ENCODE measurements at regions not wholly inside any gene's neighbourhood (a gene's known extent, or its start where the extent isn't known, plus 50 kb on each side); places are given as distances from the start of the nearest gene placed in this dataset.
"Not testable (repeated sequence)": the region's sequence is repeated elsewhere in the genome, so short reads cannot be mapped to it uniquely, and the experiment has no call there.

DNA sequence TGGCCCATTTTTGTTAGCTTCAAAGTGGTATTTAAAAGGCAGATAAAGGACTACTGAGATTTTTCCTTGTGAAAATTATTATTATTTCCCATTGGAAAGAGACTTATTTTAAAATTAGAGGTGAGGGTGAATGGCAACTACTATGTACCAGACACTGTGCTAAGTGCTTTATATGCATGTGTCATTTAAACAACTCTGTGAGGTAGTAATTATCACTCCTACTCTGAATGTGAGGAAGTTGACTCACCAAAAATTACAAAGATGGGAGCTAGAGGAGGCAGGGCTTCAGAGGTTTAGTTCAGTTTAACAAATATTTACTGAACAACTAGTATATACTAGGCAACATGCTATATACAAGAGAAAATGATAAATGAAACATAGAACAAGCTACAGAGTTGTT is 78.2 kb downstream of the MSL3 start:
- no peak for DNase-seq (ENCODE audit: low spot score)

DNA sequence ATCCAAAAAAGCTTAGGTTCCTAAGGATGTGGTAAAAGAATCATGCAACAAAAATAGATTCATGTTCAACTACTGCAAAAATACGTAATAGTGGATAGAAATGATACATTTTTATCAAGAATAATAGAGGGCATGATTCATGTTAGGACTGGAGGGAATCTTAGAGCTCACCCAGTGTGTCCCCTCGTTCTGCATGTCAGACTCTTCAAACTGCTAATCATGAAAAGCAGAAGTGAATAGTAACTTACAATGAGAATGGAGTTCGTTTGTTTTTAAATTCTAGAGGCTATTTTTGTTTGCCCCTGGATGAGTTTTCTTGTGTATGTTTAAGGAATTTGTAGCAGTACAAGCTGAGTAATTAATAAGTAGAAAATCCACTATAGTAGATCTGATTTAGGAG is 79.4 kb downstream of the MSL3 start:
- DNase-seq (ENCODE audit: low spot score) = no peak

DNA sequence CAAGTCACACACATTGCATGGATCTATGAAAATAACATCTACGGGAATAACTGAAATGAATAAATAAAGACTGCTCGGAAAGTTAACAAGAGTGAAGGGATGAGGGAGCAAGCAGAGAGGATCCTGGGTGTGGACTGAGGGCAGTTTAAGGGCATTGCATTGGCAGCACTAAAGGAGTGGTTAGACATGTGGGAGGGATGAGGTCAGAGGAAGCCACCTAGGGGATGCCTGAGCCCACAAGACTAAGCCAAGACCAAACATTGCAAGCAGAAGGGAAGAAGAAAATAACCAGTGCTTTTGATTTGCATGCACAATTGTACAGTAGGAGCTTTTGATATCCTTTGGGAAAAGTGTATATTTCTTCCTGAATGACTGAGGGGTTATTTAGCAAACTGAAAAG is 106.1 kb downstream of the MSL3 start:
- no peak for DNase-seq (ENCODE audit: low spot score)

DNA sequence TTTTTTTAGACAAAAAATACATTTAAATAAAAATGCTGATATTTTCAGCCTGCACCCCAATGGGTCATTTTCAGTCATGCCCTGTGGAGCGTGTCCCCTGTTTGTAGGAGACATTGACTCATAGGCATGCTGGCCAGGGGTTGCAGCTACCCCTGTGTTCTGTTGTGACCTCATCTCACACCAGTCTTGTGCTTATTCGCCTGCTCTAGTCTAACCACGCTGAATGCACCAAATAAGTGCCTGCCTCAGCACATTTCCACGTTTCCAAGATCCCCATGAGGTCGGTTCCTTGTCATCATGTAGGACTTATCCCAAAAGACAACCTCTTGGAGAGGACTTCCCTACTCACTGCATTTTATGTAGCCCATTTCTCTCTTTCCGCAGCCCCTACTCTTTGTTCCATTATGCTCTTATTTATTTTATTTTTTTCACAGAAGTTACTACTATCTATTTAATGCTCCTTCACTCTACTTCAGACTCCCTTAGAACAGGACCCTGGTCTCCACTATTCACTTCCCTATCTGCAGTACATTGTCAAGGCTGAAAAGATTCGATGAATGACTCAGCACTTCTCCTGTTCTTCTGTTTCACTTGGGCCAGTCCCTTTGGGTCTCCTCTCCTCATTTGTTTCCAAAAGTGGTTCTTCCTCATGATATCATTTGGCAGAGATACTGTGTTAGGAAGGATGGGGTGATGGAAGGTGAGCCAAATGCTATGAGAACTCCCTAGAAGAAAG is 109.7 kb downstream of the MSL3 start:
- DNase-seq (ENCODE audit: low spot score) = no peak

DNA sequence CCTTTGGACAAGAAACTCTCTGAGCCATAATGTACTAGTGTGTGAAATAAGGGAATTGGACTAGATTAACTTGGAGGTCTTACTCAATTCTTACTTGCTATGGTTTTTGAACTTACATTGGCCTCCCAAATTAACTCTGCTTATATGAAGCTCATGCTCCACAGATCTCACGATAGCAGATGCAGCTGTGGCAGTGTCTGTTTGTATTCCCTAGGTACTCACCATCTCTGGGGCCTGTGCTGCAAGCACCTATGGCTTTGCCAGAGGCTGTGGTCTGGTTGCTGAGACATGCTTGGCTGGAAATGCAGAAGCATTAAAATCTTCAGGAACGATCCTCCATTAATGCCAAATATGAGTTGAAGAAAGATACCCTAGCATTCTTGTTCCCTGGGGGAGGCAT is 112.8 kb downstream of the MSL3 start:
- DNase-seq (ENCODE audit: low spot score) = no peak

DNA sequence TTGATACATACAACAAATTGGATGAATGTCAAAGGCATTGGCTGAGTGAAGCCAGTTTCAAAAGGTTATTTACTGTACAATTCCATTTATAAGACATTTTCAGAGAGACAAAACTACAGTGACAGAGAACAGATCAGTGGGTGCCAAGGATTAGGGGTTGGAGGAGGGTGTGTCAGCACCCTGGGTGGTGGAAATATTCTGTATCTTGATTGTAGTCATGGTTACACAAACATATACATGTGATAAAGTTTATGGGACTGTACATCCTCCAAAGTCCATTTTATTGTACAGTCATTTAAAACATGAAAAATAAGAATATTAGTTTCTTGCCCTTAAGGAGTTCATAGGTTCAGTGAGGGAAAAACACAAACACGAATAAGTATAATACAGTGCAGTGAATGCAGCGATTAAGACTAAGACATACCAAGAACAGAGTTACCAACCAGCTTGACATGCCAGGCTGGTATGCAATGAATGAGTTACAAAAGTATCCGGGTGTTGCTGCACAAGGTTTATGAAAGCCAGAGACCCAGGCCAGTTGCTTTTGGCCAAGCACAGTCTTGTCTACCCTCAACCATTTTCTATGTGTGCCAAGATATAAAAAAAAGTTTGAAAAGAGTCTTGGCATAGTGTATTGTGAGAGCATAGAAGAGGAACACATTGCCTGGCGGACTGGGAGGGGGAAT is 123.6 kb downstream of the MSL3 start:
- no peak for DNase-seq (ENCODE audit: low spot score)

DNA sequence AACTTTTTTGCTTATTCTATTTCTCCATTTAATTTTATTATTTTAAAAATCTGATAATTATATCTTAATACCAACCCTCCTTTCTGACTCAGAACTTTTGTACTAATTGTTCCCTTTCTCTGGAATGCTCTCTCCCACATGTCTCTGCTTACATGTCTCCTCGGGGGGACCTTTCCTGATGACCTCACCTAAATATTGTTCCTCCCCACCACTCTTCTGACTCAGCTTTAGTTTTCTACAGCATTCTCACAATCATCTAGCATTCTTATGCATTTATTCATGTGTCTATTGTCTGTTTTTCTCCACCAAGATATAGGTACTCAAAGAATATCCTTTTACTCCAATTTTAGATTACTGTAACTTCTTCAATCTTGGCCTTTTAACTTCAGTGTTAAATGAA is 128.7 kb downstream of the MSL3 start:
- no peak for DNase-seq (ENCODE audit: low spot score)

DNA sequence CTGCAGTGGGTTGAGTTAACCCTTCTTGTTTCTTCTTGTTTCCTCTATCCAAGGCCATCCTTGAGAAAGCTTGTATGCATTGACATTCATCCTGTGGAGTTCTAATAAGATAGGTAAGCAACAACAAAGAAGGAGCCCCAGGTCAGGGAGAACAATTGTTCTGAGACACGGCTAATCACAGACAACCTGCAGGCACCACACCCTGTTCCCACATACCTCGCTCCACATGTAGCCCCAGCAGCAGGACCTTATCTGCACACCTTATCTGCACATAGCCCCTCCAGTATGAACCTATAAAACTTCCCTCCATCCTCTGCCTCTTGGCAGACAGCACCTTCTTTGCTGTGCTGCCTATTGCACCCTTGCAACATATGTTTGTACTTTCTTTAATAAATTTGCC is 129.1 kb downstream of the MSL3 start:
- no peak for DNase-seq (ENCODE audit: low spot score)

DNA sequence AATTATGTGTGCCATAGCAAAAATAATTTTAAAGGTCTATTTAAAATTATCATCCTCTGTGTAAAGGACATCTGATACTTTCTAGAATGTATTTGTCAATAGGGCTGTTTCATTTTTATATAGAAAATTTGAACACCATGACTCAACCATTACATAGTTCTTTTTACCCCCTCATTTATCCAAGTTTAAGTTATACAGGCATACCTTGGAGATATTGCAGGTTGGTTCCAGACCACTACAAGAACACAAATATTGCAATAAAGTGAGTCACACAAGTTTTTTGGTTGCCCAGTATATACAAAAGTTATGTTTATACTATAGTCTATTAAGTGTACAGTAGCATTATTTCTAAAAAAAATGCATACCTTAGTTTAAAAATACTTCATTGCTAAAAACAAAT is 130.4 kb downstream of the MSL3 start:
- DNase-seq (ENCODE audit: low spot score) = no peak

DNA sequence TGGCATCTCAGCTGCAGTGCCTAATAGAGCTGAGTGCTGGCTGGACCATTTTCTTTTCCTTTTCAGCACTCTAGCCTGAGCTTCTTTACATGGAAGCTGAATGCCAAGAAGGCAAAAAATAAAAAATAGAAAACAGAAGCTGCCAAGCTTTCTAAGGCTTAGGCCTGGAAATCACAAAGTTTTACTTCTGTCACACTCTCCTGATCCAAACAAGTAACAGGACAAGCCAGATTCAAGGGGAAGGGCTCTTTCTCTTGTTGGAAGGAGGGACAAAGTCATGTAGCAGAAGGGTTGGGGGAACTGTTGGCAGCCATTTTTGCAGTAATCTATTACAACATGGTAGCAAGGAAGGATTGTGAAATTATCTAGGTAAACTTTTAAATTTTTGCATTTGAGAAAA is 131.8 kb downstream of the MSL3 start:
- DNase-seq (ENCODE audit: low spot score) = no peak

DNA sequence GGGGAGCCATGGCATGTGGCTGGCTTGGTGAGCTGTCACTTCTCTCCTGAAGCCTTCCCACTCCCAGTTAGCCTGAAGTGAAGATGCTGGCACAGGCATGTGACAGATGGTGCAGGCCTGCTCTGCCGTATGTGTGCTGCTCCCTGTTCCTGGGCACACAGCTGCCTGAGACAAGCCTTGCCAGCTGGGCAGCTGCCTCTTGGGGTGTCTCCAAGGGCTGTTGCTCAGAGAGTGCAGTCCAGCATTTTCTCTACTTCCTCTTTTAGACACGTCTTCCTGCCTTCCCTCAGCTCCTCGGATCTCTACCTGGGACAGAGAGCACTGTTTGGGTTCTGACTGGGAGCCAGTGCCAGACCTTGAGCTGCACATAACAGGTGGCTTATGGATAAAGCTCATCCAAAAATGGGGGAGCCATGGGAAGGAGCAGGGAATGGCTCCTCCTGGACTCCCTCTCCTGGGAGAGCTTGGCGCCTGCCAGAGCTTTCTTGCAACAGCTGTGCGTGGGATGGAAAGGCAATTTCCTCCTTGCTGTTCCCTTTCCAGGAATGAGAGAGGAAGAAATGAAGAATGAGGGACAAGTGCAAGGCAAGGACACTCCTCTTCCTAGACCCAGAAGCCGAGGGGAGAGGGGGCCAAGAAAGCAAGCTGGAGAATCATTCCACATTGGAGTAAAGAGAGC is 132.9 kb downstream of the MSL3 start:
- DNase-seq (ENCODE audit: low spot score) = peak; percentile 38

DNA sequence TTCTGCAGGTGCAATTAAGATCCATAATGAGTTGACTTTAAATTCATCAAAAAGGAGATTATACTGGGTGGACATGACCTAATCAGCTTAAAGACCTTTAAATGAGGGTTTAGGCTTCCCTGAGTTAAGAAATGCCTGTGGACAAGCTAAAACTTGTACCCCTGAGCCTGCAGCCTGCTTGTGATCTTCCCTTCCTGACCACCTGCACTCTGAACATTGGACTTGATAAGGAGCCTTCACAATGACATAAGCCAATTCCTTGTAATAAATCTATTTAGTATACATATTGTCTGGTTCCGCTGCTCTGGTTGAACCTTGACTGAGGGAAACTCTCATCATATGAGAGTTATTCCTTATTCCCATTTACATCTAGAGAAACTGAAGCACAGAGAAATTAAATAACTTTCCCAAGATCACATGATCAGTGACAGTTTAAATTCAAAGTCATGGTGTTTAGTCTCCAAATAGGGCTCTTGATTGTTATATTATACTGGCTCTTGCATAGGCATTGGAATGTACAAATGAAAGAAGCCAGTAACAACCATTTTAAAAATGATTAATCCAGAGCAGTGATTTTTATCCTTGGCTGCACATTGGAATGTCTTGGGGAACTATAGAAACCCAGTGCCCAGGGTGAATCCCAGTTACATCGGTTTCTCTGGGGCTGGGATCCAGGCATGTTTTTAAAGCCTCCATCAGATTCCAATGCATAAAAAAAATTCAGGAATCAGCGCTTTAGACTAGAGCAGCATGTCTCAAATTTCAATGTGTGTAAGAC is 136.1 kb downstream of the MSL3 start:
- no peak for DNase-seq (ENCODE audit: low spot score)

DNA sequence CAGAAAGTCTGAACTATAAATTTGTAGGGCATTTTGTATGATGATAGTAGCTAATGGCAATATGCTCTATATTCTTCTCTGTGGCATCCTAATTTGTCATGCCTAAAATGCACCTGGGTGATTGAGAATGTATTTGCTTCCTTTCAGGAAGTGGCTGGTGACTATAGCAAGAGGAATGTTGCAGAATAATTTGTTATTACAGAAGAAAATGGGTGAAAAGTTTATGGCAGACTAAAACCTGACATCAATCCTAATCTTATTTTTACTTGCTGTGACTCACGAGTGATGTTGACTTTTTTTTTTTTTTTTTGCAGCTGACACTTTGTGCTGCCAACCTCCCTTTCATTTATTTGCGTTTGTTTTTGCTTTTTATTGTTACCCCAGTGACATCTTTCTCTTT is 141.1 kb downstream of the MSL3 start:
- DNase-seq (ENCODE audit: low spot score) = no peak

DNA sequence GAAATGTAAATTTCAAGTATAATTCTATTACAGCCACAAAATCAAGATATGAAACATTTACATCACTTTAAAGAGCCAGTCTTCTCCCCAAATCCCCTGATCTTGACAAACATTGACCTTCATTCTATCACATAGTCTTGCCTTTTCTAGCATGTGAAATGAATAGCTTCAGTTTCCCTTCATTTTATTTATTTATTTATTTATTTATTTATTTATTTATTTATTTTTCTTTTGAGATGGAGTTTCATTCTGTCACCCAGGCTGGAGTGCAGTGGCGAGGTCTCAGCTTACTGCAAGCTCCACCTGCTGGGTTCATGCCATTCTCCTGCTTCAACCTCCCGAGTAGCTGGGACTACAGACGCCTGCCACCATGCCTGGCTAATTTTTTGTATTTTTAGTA is 147.9 kb downstream of the MSL3 start:
- not testable (repeated sequence) for DNase-seq (ENCODE audit: low spot score)

DNA sequence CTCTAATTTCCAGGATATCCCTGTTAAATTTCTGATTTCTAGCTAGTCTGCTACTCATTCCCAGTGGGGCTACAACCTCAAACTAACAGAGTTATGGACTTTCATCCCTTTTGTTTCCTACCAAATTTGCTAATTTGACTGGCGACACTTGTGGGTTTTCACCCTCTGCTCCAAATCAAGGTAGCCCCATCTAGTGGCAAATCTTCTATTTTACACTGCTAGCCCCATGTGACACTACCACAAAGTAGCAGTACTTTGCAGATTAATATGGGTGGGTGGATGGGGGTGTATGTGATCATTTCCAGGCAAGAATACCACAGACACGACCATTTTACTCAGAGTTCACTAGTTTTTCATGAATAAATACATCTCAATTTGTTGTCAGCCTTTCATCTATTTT is 150.3 kb downstream of the MSL3 start:
- no peak for DNase-seq (ENCODE audit: low spot score)

DNA sequence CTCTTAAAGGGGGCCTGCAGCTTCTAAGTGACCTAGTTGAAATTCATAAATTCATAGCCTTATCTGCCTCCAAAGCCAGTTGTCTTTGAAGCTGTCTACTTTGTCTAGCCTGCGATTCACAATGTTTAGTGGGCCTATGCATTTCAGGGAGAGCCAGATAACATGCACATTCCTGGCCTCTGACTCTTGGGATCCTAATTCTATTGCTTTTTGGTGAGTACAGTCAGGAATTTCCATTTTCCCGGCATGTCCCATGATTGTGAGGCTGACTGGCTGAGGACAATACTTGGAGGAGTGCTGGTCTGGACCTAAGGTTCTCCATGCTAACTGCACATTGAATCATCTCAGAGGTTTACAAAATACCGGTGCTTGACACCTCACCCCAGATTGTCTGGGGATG is 155.0 kb downstream of the MSL3 start:
- DNase-seq (ENCODE audit: low spot score) = no peak

DNA sequence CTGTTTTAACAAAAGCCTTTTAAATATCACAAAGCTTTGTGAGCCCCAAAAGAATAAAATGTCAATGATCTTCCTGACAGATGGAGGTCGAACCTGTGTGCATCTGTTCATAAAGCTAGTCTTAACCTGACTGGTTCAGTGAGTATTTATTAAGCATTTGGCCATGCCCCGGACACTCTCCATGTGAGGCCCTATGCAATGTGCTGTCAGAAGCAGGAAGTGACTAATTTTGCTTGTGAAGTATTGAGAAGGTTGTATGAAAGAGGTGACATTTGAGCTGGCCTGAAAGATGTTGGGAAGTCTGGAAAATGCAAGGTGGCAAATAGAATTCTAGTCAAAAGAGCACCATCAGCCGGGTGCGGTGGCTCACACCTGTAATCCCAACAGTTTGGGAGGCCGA is 171.4 kb downstream of the MSL3 start:
- DNase-seq (ENCODE audit: low spot score) = no peak

DNA sequence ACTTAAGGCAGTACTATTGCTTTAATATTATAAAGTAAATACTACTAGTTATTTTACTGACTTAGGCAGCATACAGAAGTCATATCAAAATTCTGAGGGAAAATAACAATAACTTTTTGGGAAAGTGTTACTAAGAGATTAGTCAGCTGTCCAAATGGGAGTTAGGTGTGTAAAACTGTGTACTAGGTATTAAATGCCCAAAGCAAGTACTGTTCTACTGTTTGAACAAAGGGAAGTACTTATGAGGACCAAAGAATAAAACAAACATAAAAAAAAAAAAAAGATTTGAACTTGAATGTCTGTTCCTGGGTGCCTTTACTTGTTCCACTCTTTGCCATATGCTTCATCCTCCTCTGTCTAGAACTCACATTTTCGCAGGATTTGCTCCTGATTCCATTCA is 174.4 kb downstream of the MSL3 start:
- DNase-seq (ENCODE audit: low spot score) = no peak

DNA sequence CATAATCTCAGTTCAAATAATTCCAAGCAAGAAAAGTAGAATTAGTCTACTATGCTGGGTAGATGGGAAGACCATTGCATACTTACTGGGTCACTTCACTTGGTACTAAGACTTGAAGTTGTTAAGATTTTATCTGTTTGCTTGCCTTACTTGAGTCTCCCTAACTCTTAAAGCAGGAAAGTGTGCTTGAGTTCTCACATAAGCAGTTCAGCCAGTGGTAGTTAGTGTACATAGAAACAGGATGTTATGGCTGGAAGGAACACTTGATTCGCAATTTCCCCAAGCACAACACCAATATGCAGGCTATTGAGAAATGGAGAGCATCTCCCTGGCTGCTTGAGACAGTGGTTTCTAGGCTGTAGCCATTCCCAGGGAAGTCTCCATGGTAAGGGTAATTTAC is 176.1 kb downstream of the MSL3 start:
- DNase-seq (ENCODE audit: low spot score) = no peak

DNA sequence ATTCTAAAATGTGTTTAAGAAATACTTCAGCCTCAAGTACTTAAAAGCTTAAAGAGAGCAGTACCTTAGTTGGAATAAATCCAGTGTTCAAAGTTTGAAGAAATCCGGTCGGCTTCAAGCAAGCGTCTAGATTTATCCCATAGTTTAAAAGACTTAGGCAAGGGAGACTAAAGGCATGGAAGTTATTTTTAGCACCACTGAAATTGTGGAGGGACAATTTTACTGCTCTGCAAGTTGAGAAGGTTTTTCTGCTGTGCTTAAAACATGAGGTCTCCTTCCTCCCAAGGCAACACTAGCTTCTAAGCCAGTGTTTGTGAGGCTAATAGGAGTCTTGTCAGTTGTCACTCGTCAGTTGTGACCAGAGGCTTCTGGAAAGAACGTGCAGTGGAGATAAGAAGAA is 183.5 kb downstream of the MSL3 start:
- DNase-seq (ENCODE audit: low spot score) = no peak

DNA sequence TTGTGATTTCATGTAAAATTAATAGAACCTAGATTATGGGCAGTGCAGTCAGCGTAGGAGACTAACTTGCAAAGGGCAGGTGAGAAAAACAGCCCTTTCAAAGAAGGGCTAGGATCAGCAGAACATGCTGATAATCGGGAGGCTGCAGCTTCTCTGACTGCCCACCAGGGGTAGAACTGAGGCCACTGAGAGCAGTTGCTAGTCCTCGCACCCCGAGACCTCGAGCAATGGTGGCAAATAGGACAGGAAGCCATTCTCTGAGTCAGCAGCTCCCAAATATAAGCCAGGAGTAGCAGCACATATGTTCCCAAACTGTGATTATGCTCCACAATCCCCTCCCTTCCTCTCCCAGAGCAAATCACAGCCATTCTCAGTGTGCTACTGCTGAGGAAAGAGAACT is 186.5 kb downstream of the MSL3 start:
- peak; percentile 13 for DNase-seq (ENCODE audit: low spot score)

DNA sequence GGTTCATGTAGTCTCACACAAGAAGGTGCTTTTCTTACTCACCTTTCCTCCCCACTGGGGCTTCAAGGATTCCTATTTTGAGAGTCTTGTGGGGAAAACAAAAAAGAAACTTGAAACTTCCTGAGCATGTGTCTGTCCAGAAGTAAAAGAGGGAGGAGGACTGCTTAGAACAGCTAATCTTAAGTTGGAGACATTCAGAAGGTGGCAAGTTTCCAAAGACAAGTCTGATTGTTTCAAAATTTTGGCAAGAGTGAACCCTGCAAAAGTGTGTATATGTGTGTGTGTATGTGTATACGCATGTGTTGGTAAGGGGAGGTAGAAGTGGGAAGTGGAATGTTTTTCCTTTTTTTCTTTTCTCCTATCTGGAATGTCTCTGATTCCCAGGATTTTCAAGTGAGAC is 189.0 kb upstream of the FRMPD4 start:
- DNase-seq (ENCODE audit: low spot score) = no peak
